BJ (cell line): ENCODE measurements at regions not wholly inside any gene's neighbourhood (a gene's known extent, or its start where the extent isn't known, plus 50 kb on each side); places are given as distances from the start of the nearest gene placed in this dataset.

Experiments used
- CTCF ChIA-PET: fragments of 350-600 bp; formaldehyde crosslinking; extraction: SDS; loops from one replicate; lab custom pipeline; 2021; ENCODE audit warnings: antibody characterized with exemption, inconsistent platforms; lab: Yijun Ruan, JAX
- POLR2A ChIA-PET: fragments of 300-600 bp; sonication (Branson Sonifier 250); formaldehyde crosslinking; extraction: SDS; loops from one replicate; lab custom pipeline; 2021; ENCODE audit warnings: antibody characterized with exemption; lab: Charles Lee
- DNase-seq: peaks from one replicate; pipeline ENCODE4 v3.0.0-alpha.2; 2011; ENCODE audit warnings: low read depth
- H3K27me3 ChIP-seq: 2 replicates; pipeline ENCODE4 v1.6.0; 2011; ENCODE audit warnings: low read length; ENCODE audit not compliant: control insufficient read depth, insufficient read depth
- H3K36me3 ChIP-seq: 2 replicates; pipeline ENCODE4 v1.5.1; 2011; ENCODE audit warnings: low read length; ENCODE audit not compliant: control insufficient read depth, insufficient read depth
- H3K4me3 ChIP-seq: 2 replicates; pipeline ENCODE4 v1.5.1; 2011; ENCODE audit warnings: low read depth, mild to moderate bottlenecking, control low read depth, low read length
- CTCF ChIP-seq: IDR thresholded peaks from 2 replicates; pipeline ENCODE4 v1.5.1; 2011; ENCODE audit warnings: low read depth, mild to moderate bottlenecking, control low read depth, inconsistent platforms, low read length, moderate library complexity; ENCODE audit not compliant: insufficient read depth

DNA sequence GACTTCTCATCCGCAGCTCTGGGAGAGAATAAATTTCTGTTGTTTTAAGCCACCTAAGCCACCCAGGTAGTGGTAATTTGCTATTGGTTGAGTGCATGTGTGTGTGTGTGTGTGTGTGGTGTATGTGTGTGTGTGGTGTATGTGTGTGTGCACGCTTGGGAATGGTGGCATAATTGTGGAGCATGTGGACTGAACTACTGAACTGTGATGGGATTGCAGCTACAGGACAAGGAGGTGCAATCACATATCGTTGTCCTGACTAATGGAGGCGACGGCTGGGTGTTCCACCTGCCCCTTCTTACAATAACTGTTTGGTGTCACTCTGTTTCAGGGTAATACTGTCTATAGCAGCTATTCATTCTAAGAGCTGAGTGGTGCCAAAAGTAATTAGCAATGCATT is 448.7 kb upstream of the PFKP start:
- CTCF ChIA-PET: no interaction called here
- no peak for DNase-seq
- POLR2A ChIA-PET: no interaction called here
- no peak for TF ChIP-seq CTCF
- H3K4me3 ChIP-seq: no peak overlapping the region
- H3K36me3 ChIP-seq: no peaks in the 10 kb centered on the region
- H3K27me3 ChIP-seq: no peaks in the 10 kb centered on the region

DNA sequence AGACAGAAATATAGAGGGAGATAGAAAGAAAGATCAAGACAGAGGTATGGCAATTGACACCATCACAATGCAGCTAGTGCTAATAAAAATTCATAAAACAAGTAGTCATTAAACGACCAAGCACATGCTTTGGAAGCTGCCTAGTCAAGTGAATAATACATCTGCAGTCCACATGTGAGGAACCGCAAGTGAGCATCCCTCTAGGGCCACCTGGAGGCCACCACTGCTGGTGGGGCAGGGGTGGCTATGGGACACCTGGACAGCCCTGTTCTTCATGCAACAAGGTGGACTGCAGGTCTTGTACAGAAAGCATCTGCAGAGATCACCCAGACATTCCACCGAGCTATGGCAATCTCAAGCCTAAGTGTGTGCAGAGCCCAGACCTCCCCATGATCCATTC is 451.1 kb upstream of the PFKP start:
- no peak for TF ChIP-seq CTCF
- no peak for DNase-seq
- Histone ChIP-seq H3K4me3 (no peak overlapping the region), H3K27me3 (no peaks in the 10 kb centered on the region), H3K36me3 (no peaks in the 10 kb centered on the region)
- ChIA-PET POLR2A (no interaction called here), CTCF (no interaction called here)

DNA sequence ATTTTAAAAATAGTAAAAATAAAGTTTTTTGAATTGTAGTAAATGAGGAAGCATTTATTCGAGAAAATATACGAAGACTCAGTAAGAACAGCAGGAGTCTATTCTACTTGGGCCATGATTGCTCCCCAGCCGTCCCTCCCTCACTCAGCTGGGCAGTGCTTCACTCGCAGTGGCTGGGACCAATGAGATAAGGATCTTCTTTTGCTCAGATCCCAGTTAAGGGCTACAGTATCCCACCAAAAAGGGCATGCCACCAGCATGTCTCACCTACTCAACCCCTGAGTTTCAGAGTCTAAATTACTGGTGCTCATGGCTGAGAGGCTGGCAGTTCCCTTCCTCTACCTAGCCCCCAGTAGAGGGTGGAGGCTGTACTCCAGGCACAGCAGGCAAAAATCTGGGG is 455.7 kb upstream of the PFKP start:
- POLR2A ChIA-PET: no interaction called here
- TF ChIP-seq CTCF: no peak
- Histone ChIP-seq H3K4me3 (no peak overlapping the region), H3K27me3 (no peaks in the 10 kb centered on the region), H3K36me3 (no peaks in the 10 kb centered on the region)
- no peak for DNase-seq
- CTCF ChIA-PET: no interaction called here

GRCh38 chr10:2610946-2611345 is 456.4 kb upstream of the PFKP start:
- ChIA-PET CTCF (no interaction called here), POLR2A (no interaction called here)
- DNase-seq: no peak
- no peak for TF ChIP-seq CTCF
- H3K36me3 ChIP-seq: no peaks in the 10 kb centered on the region
- H3K27me3 ChIP-seq: no peaks in the 10 kb centered on the region
- no peak overlapping the region for H3K4me3 ChIP-seq

DNA sequence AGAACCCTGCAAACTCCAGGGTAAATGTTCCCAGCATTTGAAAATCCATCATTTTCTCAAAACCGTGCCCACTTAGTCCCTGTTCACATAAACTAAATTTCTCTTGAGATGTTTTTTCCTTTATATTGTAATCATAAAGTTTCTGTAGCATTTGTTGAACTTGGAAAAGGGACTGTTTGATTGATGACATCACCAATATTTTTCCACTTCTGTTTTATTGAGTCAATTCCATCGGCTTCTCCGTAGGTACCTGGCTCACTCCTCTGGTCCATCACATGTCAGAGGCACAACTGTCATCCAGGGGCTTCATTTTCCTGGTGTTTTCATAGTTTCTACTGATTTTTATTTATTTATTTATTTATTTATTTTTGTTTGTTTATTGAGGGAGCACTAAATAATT is 462.5 kb upstream of the PFKP start:
- POLR2A ChIA-PET: no interaction called here
- no peaks in the 10 kb centered on the region for H3K36me3 ChIP-seq
- no peak for DNase-seq
- no peaks in the 10 kb centered on the region for H3K27me3 ChIP-seq
- CTCF ChIA-PET: no interaction called here
- no peak for TF ChIP-seq CTCF
- no peak overlapping the region for H3K4me3 ChIP-seq
